IMR-90 (cell line): ENCODE measurements at regions not wholly inside any gene's neighbourhood (a gene's known extent, or its start where the extent isn't known, plus 50 kb on each side); places are given as distances from the start of the nearest gene placed in this dataset.

Experiments
- ATAC-seq: fragments of 200-7000 bp; cut with Tn5 transposase; 2 replicates; pipeline ENCODE4 v1.9.1; 2020; ENCODE audit warnings: low read depth, mild to moderate bottlenecking, moderate library complexity
- BruUV-seq: library from RNA; stranded (reverse); fragments of 400-500 nt; replicated peaks from 2 replicates; lab custom pipeline; 2021; lab: Mats Ljungman, UMichigan
- CTCF ChIA-PET: fragments of 300-600 bp; formaldehyde crosslinking; extraction: SDS; loops from one replicate; lab custom pipeline; 2021; ENCODE audit warnings: antibody characterized with exemption; lab: Yijun Ruan, JAX
- POLR2A ChIA-PET: fragments of 300-600 bp; sonication (Branson Sonifier 250); formaldehyde crosslinking; loops from one replicate; lab custom pipeline; 2022; ENCODE audit warnings: antibody characterized with exemption; ENCODE audit not compliant: unreplicated experiment; lab: Charles Lee
- DNase-seq: peaks from one replicate; pipeline ENCODE4 v3.0.0; 2013
- H2AFZ ChIP-seq: replicated peaks from 2 replicates; pipeline ENCODE3; 2013; ENCODE audit warnings: low read length, mild to moderate bottlenecking; ENCODE audit not compliant: poor library complexity
- H2AK5ac ChIP-seq: 2 replicates; pipeline ENCODE4 v1.6.1; 2013; ENCODE audit warnings: low read depth, low read length, inconsistent platforms
- H2AK9ac ChIP-seq: replicated peaks from 2 replicates; pipeline ENCODE3; 2013; ENCODE audit warnings: mild to moderate bottlenecking, low read depth, low read length, moderate library complexity; ENCODE audit not compliant: poor library complexity
- H2BK120ac ChIP-seq: 2 replicates; pipeline ENCODE4 v1.6.1; 2013; ENCODE audit warnings: low read depth, low read length, inconsistent platforms
- H2BK15ac ChIP-seq: 3 replicates; pipeline ENCODE4 v1.6.1; 2013; ENCODE audit warnings: low read depth, low read length, inconsistent platforms
- H2BK20ac ChIP-seq: 2 replicates; pipeline ENCODE4 v1.6.1; 2013; ENCODE audit warnings: low read depth, mild to moderate bottlenecking, inconsistent platforms, low read length, moderate library complexity
- H2BK5ac ChIP-seq: 2 replicates; pipeline ENCODE4 v1.6.1; 2013; ENCODE audit warnings: mild to moderate bottlenecking, low read depth, low read length, inconsistent platforms; ENCODE audit not compliant: poor library complexity, severe bottlenecking
- H3K14ac ChIP-seq: replicated peaks from 2 replicates; pipeline ENCODE4 v1.6.1; 2013; ENCODE audit warnings: low read depth, low read length, inconsistent platforms
- H3K18ac ChIP-seq: 2 replicates; pipeline ENCODE4 v1.6.1; 2013; ENCODE audit warnings: low read depth, low read length, control low read depth
- H3K23ac ChIP-seq: 2 replicates; pipeline ENCODE4 v1.6.1; 2013; ENCODE audit warnings: low read depth, low read length, inconsistent platforms
- H3K27ac ChIP-seq: 2 replicates; pipeline ENCODE4 v1.5.1; 2013; ENCODE audit warnings: mild to moderate bottlenecking, control low read depth, low read length; ENCODE audit not compliant: insufficient read depth
- H3K27me3 ChIP-seq: 2 replicates; pipeline ENCODE4 v1.6.1; 2013; ENCODE audit warnings: low read length; ENCODE audit not compliant: control insufficient read depth, insufficient read depth
- H3K36me3 ChIP-seq: 2 replicates; pipeline ENCODE4 v1.6.1; 2013; ENCODE audit warnings: low read length, mixed read lengths; ENCODE audit not compliant: control insufficient read depth, insufficient read depth
- H3K4ac ChIP-seq: 2 replicates; pipeline ENCODE4 v1.6.1; 2013; ENCODE audit warnings: low read depth, low read length, inconsistent platforms
- H3K4me1 ChIP-seq: 2 replicates; pipeline ENCODE4 v1.6.1; 2013; ENCODE audit warnings: low read length, mixed read lengths; ENCODE audit not compliant: control insufficient read depth, insufficient read depth
- H3K4me2 ChIP-seq: 2 replicates; pipeline ENCODE4 v1.6.1; 2013; ENCODE audit warnings: low read depth, mild to moderate bottlenecking, control low read depth, low read length, moderate library complexity
- H3K4me3 ChIP-seq: 2 replicates; pipeline ENCODE4 v1.5.1; 2013; ENCODE audit warnings: low read depth, mild to moderate bottlenecking, control low read depth, low read length, moderate library complexity; ENCODE audit not compliant: insufficient read depth
- H3K56ac ChIP-seq: 2 replicates; pipeline ENCODE4 v1.6.1; 2013; ENCODE audit warnings: low read length, inconsistent platforms; ENCODE audit not compliant: insufficient read depth; ENCODE audit errors: extremely low read depth
- H3K79me1 ChIP-seq, 2 experiments: 2 replicates each; pipeline ENCODE4 v1.6.1; 2013; ENCODE audit warnings: low read length in 2 of 2, inconsistent platforms in 1 of 2, low read depth in 1 of 2
- H3K9ac ChIP-seq: 2 replicates; pipeline ENCODE4 v1.6.1; 2013; ENCODE audit warnings: low read depth, low read length, control low read depth
- H3K9me1 ChIP-seq: 2 replicates; pipeline ENCODE4 v1.6.1; 2013; ENCODE audit warnings: low read length, inconsistent platforms; ENCODE audit not compliant: insufficient read depth
- H3K9me3 ChIP-seq: 2 replicates; pipeline ENCODE4 v1.6.1; 2013; ENCODE audit warnings: low read length; ENCODE audit not compliant: control insufficient read depth, insufficient read depth
- H4K20me1 ChIP-seq: 2 replicates; pipeline ENCODE4 v1.6.1; 2013; ENCODE audit warnings: low read length, inconsistent platforms; ENCODE audit not compliant: insufficient read depth
- H4K5ac ChIP-seq: 2 replicates; pipeline ENCODE4 v1.6.1; 2013; ENCODE audit warnings: mild to moderate bottlenecking, low read depth, low read length, control low read depth
- H4K8ac ChIP-seq, 2 experiments: 2 replicates each; pipeline ENCODE4 v1.6.1; 2013; ENCODE audit warnings: low read depth in 2 of 2, low read length in 2 of 2, control low read depth in 1 of 2, inconsistent platforms in 1 of 2
- H4K91ac ChIP-seq: 2 replicates; pipeline ENCODE4 v1.6.1; 2013; ENCODE audit warnings: low read depth, low read length, inconsistent platforms; ENCODE audit not compliant: insufficient read depth
- BHLHE40 ChIP-seq: fragments of 150-350 bp; IDR thresholded peaks from 2 replicates; pipeline ENCODE4 v1.6.1; 2016; ENCODE audit warnings: mild to moderate bottlenecking, low read depth, low read length
- CEBPB ChIP-seq: IDR thresholded peaks from 2 replicates; pipeline ENCODE4 v1.6.1; 2012; ENCODE audit warnings: low read depth, low read length, improper control_type of control experiment
- CHD1 ChIP-seq: IDR thresholded peaks from 2 replicates; pipeline ENCODE4 v1.6.1; 2012; ENCODE audit warnings: low read depth, low read length, improper control_type of control experiment
- ELK1 ChIP-seq: fragments of 150-350 bp; IDR thresholded peaks from 2 replicates; pipeline ENCODE4 v1.6.1; 2016; ENCODE audit warnings: low read depth, mild to moderate bottlenecking, low read length, moderate library complexity, borderline replicate concordance
- FOS ChIP-seq: fragments of 150-350 bp; IDR thresholded peaks from 2 replicates; pipeline ENCODE4 v1.6.1; 2016; ENCODE audit warnings: low read depth, low read length
- MAFK ChIP-seq: IDR thresholded peaks from 2 replicates; pipeline ENCODE4 v1.6.1; 2012; ENCODE audit warnings: low read depth, low read length, improper control_type of control experiment
- MAZ ChIP-seq: IDR thresholded peaks from 2 replicates; pipeline ENCODE4 v1.6.1; 2012; ENCODE audit warnings: low read depth, mild to moderate bottlenecking, low read length, improper control_type of control experiment, moderate library complexity, borderline replicate concordance
- MXI1 ChIP-seq: IDR thresholded peaks from 2 replicates; pipeline ENCODE4 v1.6.1; 2012; ENCODE audit warnings: low read depth, mild to moderate bottlenecking, low read length, moderate library complexity, borderline replicate concordance
- NFE2L2 ChIP-seq: fragments of 150-350 bp; IDR thresholded peaks from 2 replicates; pipeline ENCODE4 v1.6.1; 2016; ENCODE audit warnings: low read depth, mild to moderate bottlenecking, low read length
- POLR2A ChIP-seq: IDR thresholded peaks from 2 replicates; pipeline ENCODE4 v1.6.1; 2012; ENCODE audit warnings: mild to moderate bottlenecking, low read depth, low read length
- RAD21 ChIP-seq: IDR thresholded peaks from 2 replicates; pipeline ENCODE4 v1.6.1; 2012; ENCODE audit warnings: low read length, improper control_type of control experiment
- RCOR1 ChIP-seq: IDR thresholded peaks from 2 replicates; pipeline ENCODE4 v1.6.1; 2012; ENCODE audit warnings: mild to moderate bottlenecking, low read length, improper control_type of control experiment; ENCODE audit not compliant: insufficient replicate concordance
- RFX5 ChIP-seq: IDR thresholded peaks from 2 replicates; pipeline ENCODE4 v1.8.0; 2012; ENCODE audit warnings: low read depth, mild to moderate bottlenecking, low read length, moderate library complexity
- SMC3 ChIP-seq: fragments of 150-350 bp; IDR thresholded peaks from 2 replicates; pipeline ENCODE4 v1.6.1; 2016; ENCODE audit warnings: low read depth, mild to moderate bottlenecking, antibody characterized with exemption, low read length, moderate library complexity
- USF2 ChIP-seq: fragments of 150-350 bp; IDR thresholded peaks from 2 replicates; pipeline ENCODE4 v1.6.1; 2017; ENCODE audit warnings: mild to moderate bottlenecking, antibody characterized with exemption, low read length, low read depth
- WGBS, 2 experiments: methylation state at CpG; one replicate each; pipeline versions ENCODE4 v1.1.5 to v1.1.7; 2013; ENCODE audit warnings: missing lambda C conversion rate in 2 of 2; ENCODE audit not compliant: insufficient read length in 1 of 2; ENCODE audit errors: extremely low coverage in 2 of 2; 5-methylcytosine and 5-hydroxymethylcytosine counted together
- dilution Hi-C: fragments of 300-500 bp; cut with HindIII; formaldehyde crosslinking; loops from one replicate; pipeline ENCODE4 v1.14.3; 2018; ENCODE audit warnings: low sequenced_read_pairs; ENCODE audit not compliant: unreplicated experiment
- in situ Hi-C: fragments of 300-500 bp; cut with MboI; formaldehyde crosslinking; loops from 3 replicates; pipeline ENCODE4 v1.14.3; 2019; ENCODE audit warnings: low sequenced_read_pairs, inconsistent platforms, mixed read lengths
- intact Hi-C: fragments of 100-400 bp; cut with micrococcal nuclease; formaldehyde crosslinking; loops from 2 replicates; pipeline ENCODE4 v1.10.0; 2022

- no peak overlapping the region for H4K8ac ChIP-seq
- DNase-seq (no peak), ATAC-seq (no peak)
- no peak overlapping the region for H3K9ac ChIP-seq
- dilution Hi-C loops (no loop called here), intact Hi-C loops (no loop called here), in situ Hi-C loops (no loop called here)
- H2BK120ac ChIP-seq: no peak overlapping the region
- no peak overlapping the region for H3K4ac ChIP-seq
- no peak overlapping the region for H3K56ac ChIP-seq
- no peak overlapping the region for H4K5ac ChIP-seq
- H3K27ac ChIP-seq: no peak overlapping the region
- no peak overlapping the region for H2AK5ac ChIP-seq
- WGBS, 2 experiments: no CpG with 5 or more reads among the region's 2 CpGs
- no peaks in the 10 kb centered on the region for H4K20me1 ChIP-seq
- POLR2A ChIA-PET: no interaction called here
- BruUV-seq: no TSS peak
- no peaks in the 10 kb centered on the region for H3K4me1 ChIP-seq
- no peak overlapping the region for H2BK5ac ChIP-seq
- H3K9me3 ChIP-seq: no peaks in the 10 kb centered on the region
- no peak overlapping the region for H3K18ac ChIP-seq
- H2AFZ ChIP-seq: no peak overlapping the region
- no peak for TF ChIP-seq ELK1
- no peak for TF ChIP-seq BHLHE40
- TF ChIP-seq POLR2A: no peak
- TF ChIP-seq MAZ: no peak
- no peak for TF ChIP-seq SMC3
- no peak for TF ChIP-seq MXI1
- no peak for TF ChIP-seq FOS
- TF ChIP-seq RFX5: no peak
- no peak for TF ChIP-seq CHD1
- no peak for TF ChIP-seq USF2
- no peak for TF ChIP-seq CEBPB
- no peak for TF ChIP-seq MAFK
- TF ChIP-seq NFE2L2: no peak
- TF ChIP-seq RCOR1: no peak
- TF ChIP-seq RAD21: no peak
- H3K4me2 ChIP-seq: no peak overlapping the region
- no peaks in the 10 kb centered on the region for H3K79me1 ChIP-seq
- H3K23ac ChIP-seq: no peak overlapping the region
- H3K4me3 ChIP-seq: no peak overlapping the region
- no peak overlapping the region for H2AK9ac ChIP-seq
- no peak overlapping the region for H4K91ac ChIP-seq
- no peaks in the 10 kb centered on the region for H3K36me3 ChIP-seq
- no peak overlapping the region for H3K14ac ChIP-seq
- H2BK20ac ChIP-seq: no peak overlapping the region
- CTCF ChIA-PET: no interaction called here
- no peaks in the 10 kb centered on the region for H3K9me1 ChIP-seq
- no peak overlapping the region for H2BK15ac ChIP-seq
- H3K27me3 ChIP-seq: no peaks in the 10 kb centered on the region
Measured at GRCh38 chr3:22007368-22007767, 256.4 kb upstream of the ZNF385D start.
